ENCODE measurements at regions not wholly inside any gene's neighbourhood (a gene's known extent, or its start where the extent isn't known, plus 50 kb on each side); places are given as distances from the start of the nearest gene placed in this dataset.
"Not testable (repeated sequence)": the region's sequence is repeated elsewhere in the genome, so short reads cannot be mapped to it uniquely, and the experiment has no call there.

DNA sequence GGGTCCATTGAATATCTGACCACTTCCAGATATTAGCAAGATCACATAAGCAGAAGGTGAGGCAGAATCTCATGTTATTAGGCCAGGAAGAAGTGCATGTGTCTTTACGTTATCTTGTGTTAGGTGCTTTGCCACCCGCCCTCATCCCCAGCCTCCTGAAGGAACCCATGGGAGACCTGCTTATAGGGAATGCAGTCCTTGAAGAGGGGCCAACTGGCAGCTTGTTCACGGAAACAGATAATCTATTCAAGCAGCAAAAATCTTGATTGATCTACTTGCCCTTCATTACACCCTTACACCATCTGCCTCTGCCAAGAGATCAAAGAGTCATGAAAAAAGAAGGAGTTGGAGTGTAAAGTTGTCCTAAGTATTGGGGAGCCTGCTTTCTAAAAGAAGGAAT, 576.4 kb downstream of the HTR1B start:
- DNase-seq (ENCODE audit: missing footprints) (no peak), ATAC-seq (no peak)
- intact Hi-C loops (cut with DNase I): no loop called here

DNA sequence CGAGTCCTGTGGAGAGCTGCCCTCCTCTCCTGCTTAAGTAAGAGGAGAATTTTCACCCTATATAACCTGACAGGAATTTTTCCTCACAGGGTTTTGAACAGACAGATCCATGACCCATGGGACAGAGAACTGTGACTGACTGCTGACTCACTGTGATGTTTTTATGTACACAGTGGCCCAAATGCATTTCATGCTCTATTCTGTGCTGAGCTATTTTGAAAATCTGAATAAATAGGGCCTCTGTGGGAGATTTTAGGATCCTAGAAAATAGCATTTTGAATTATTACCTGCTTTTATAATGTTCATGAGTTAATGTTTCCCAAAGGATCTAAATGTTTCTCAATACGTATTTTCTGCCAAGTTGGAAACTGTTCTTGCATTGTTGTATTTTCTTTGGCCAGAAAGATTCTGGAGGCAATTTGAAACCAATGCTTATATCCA, 577.4 kb downstream of the HTR1B start:
- ATAC-seq (no peak), DNase-seq (ENCODE audit: missing footprints) (no peak)
- intact Hi-C loops (cut with DNase I): no loop called here

DNA sequence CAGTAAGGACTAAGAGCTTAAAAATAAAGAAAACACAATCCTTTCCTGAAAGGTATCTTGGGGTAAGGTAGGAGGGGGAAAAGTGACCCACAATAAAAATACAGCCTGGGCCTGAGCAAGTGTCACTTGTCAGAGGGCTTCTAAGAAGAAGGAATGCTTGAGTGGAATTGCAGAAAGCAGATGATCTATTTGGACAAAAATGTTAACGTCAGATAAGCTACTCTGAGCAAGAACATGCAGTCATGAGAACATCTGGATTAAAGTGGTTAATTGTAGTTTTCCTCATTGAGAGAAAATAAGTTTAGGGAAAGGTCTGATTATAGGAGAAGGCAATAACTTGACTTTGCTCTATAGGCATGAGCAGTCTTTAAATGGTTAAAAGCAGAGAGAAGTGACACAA, 581.9 kb downstream of the HTR1B start:
- intact Hi-C loops (cut with DNase I): no loop called here
- ATAC-seq: peak; percentile 26
- no peak for DNase-seq (ENCODE audit: missing footprints)

DNA sequence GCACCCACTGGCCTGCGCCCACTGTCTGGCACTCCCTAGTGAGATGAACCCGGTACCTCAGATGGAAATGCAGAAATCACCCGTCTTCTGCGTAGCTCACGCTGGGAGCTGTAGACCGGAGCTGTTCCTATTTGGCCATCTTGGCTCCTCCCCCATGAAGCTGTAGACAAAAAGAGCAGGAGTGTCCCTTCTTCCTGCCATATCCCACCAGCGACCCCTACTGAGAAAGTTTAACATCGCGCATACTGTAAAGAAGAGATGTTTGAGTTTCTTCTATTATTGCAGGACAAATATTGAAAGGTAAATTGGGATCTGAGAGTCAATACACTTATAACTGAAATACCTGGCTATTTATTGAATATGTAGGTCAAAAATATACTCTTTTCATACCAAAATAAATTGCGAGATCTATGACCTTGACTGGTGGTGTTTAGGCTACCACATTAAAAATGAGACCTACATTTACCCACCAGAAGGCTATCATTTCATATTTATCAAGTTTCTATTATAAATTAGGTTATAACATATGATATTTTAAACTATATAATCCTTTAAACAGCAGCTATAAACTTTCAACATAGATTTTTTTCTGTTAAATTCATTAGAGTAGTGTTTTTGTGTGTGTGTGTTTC, 586.3 kb downstream of the HTR1B start:
- ATAC-seq (peak; percentile 60), DNase-seq (ENCODE audit: missing footprints) (no peak)
- intact Hi-C loops (cut with DNase I): no loop called here

DNA sequence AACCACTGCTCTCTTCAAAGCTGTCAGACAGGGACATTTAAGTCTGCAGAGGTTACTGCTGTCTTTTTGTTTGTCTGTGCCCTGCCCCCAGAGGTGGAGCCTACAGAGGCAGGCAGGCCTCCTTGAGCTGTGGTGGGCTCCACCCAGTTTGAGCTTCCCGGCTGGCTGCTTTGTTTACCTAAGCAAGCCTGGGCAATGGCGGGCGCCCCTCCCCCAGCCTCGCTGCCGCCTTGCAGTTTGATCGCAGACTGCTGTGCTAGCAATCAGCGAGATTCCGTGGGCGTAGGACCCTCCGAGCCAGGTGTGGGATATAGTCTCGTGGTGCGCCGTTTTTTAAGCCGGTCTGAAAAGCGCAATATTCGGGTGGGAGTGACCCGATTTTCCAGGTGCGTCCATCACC, 586.9 kb downstream of the HTR1B start:
- DNase-seq (ENCODE audit: missing footprints); intact Hi-C loops (cut with DNase I): not testable (repeated sequence)

DNA sequence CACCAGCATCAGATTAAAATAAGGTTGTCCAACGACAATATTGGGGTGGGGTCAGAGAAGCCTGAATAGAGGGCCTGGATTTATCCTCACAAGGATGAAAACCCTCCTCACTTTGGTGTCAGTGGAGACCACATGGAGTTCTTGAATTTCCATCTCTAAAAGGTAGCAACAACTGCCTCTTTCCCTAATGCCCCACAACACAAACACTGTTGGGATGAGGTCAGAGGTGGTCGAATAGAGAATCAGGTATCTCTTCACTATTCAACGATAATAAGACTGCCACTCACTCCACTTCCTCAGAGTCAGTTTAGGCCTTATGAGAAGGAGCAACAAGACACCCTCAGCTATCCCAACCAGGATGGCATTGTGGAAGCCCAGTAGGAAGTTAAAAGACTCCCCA, 596.1 kb downstream of the HTR1B start:
- no peak for DNase-seq (ENCODE audit: missing footprints)
- ATAC-seq: no peak
- intact Hi-C loops (cut with DNase I): loop anchor here (10.0 kb wide), 2 partner anchors 588 to 932 kb away; no protein-coding TSS in a partner anchor

More for the DNA sequence above, 586.9 kb downstream of the HTR1B start:
- ATAC-seq: not testable (repeated sequence)

DNA sequence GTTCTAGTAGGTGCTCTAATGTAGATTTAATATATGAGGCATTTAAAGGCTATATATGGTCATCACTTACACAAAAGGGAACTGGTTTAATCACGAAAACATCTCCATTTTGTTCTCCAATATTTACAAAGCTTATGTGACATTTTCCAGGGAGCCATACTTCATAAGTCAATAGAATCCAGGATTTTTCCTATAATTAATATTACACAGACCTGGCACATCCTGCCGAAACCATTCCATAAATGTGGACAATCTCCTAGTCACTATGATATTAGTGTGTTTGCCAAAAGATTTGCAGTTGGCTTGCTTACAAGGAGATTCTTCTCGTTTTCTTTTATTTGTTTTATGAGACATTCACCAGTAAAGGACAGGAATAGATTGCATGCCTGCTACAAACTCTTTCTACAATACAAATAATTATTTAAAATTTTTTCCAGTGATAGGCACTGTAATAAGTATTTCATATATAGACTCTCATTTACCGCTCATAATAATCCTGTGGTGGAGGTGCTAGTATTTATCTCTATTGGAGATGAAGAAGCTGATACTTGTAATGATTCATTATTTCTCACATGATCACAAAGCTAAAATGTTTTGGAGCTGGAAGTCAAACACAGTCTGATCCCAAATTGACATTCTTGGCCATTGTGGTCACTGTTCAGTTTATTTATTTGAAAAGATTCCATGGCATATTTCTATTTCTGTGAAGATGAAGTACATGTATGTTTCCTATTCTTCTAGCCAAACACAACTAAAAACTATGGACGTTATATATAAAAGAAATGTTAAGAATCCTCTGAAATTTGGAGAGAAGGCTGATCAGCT, 597.0 kb downstream of the HTR1B start:
- DNase-seq (ENCODE audit: missing footprints): no peak
- intact Hi-C loops (cut with DNase I): loop anchor here (10.0 kb wide), 2 partner anchors 588 to 932 kb away; no protein-coding TSS in a partner anchor

DNA sequence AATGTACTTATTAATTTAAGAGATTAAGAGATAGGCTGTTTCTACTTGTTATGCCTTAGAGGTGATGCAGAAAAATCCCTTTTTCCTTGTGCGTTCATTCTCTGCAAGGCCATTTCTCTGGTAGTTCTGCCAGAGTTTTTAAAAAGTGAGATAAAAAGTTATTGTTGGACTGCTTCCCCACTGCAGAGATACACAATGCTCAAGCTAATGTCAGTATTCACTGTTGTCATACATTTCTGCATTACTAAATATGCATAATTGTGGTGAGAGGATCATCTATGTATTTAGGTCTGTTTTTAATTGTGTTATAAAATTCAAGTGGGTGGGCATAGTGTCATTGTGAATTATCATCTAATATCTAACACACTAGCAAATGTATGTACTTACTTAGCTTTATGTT, 600.4 kb downstream of the HTR1B start:
- intact Hi-C loops (cut with DNase I): loop anchor here (5.0 to 10.0 kb wide), 3 partner anchors 181 to 928 kb away; no protein-coding TSS in a partner anchor
- no peak for DNase-seq (ENCODE audit: missing footprints)
- no peak for ATAC-seq

More for the DNA sequence above, 597.0 kb downstream of the HTR1B start:
- ATAC-seq: no peak

DNA sequence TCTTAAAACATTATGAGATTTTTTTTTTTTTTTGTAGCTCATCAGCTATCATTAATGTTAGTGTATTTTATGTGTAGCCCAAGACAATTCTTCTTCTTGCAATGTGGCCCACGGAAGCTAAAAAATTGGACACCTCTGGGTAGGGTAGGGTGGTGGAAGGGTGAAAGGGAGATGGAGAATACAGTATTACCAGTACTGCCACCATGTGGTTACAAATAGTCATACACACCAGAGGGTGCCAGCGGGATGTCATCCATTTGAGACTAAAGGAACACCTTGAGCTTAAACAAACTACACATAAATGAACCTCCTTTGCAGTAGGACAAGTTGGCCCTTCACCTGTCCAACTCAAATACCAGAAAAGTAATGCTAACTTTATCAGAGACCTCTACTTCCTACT, 601.9 kb downstream of the HTR1B start:
- intact Hi-C loops (cut with DNase I): loop anchor here (5.0 to 10.0 kb wide), 3 partner anchors 179 to 927 kb away; no protein-coding TSS in a partner anchor
- no peak for DNase-seq (ENCODE audit: missing footprints)
- ATAC-seq: no peak

DNA sequence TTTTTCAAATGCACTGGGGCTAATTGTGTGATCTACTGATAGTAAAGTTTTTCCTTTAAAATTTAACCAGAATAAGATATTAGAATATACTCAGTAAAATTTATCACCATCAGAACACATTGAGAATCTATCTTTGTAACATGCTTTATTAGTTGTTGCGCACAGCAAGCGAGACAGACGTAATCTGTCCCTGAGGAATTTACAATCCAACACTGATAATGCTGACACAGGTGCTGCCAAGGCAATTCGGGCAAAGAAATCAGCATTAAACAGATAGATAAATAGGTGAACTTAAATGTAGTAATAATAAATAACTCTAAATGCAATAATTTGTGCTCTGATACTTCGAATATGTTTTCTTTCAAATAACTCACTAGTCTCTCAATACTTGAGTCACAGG, 607.2 kb downstream of the HTR1B start:
- DNase-seq (ENCODE audit: missing footprints) (no peak), ATAC-seq (no peak)
- intact Hi-C loops (cut with DNase I): no loop called here

DNA sequence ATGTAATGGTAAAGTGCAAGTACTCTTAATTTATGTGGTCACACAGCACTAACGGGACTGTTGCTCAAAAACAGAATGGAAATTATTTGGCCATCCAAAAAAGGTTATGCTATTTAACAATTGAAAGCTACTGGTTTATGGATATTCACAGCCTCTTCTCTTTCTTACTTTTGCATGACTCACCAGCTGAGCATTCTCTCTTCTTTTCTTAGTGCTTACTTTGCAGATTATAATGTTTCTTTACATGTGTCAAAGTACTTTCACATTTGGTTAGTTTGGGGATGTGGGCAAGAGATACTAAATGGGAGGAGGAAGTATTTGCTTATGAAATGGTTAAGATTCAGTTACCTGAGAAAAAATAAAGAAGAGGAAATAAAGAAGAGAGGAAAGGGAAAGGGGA, 610.5 kb downstream of the HTR1B start:
- intact Hi-C loops (cut with DNase I): no loop called here

DNA sequence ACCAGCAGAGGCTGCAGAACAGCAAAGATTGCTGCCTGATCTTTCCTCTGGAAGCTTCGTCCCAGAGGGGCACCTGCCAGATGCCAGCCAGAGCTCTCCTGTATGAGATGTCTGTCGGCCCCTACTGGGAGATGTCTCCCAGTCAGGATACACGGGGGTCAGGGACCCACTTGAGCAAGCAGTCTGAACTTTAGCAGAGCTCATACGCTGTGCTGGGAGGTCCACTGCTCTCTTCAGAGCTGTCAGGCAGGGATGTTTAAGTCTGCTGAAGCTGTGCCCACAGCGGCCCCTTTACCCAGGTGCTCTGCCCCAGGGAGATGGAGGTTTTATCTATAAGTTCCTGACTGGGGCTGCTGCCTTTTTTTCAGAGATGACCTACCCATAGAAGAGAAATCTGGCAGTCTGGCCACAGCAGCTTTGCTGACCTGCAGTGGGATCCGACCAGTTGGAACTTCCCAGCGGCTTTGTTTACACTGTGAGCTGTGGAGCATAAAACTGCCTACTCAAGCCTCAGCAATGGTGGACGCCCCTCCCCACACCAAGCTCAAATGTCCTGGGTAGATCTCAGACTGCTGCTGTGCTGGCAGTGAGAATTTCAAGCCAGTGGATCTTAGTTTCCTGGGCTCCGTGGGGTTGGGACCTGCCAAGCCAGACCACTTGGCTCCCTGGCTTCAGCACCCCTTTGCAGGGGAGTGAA, 613.9 kb downstream of the HTR1B start:
- ATAC-seq; DNase-seq (ENCODE audit: missing footprints); intact Hi-C loops (cut with DNase I): not testable (repeated sequence)

More for the DNA sequence above, 610.5 kb downstream of the HTR1B start:
- no peak for DNase-seq (ENCODE audit: missing footprints)
- ATAC-seq: no peak

DNA sequence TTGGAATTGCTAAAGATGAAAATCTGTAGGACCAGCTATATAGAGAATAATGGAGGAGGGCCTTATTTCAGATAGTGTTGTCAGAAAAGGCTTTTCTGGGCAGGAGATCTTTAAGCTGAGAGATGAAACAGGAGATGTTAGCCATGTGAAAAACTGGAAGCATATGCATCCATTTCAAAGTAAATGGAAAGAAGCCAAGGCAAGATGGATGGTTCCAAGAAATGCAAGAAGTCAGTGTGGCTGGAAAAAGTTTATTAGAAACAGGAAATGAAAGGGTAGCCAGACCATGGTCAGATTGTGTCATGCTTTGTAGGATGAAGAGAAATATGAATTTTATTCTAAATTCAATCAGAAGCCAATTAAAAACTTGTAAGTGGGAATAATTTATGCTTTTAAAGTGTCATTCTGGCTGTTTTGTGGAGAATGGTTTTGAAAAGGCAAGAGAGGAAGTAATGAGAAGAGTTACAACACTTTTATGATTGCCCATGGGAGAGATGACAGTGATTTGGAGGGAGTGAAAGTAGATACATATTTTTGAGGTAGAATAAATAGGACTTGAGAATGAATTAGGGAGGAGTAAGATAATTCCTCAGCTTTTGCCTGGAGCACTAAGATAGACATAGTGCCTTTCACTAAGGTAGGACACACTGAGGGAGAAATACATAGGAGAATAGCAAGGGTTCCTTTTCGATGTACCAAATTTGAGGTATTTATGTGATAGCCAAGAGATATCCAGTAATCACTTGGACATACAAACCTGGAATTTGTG, 620.1 kb downstream of the HTR1B start:
- DNase-seq (ENCODE audit: missing footprints) (no peak), ATAC-seq (no peak)

DNA sequence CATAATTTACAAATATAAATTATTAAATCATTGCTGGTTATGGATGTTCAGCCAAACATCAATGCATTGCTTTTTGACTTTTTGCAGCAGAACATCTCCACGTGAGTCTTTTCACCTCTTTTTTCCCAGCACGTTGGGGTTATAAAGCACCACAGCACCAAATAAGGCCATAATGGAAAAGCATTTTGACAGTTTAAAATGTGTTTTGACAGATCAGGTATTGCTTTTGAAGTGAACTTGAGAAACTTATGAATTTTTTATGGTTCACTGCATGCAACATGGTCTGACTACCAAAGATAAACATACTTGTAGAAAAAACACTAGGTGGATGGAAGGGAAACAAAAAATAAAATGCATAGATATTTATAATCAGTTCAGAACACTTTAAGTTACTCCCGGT, 622.4 kb downstream of the HTR1B start:
- DNase-seq (ENCODE audit: missing footprints) (no peak), ATAC-seq (no peak)
- intact Hi-C loops (cut with DNase I): no loop called here

More for the DNA sequence above, 620.1 kb downstream of the HTR1B start:
- intact Hi-C loops (cut with DNase I): no loop called here

DNA sequence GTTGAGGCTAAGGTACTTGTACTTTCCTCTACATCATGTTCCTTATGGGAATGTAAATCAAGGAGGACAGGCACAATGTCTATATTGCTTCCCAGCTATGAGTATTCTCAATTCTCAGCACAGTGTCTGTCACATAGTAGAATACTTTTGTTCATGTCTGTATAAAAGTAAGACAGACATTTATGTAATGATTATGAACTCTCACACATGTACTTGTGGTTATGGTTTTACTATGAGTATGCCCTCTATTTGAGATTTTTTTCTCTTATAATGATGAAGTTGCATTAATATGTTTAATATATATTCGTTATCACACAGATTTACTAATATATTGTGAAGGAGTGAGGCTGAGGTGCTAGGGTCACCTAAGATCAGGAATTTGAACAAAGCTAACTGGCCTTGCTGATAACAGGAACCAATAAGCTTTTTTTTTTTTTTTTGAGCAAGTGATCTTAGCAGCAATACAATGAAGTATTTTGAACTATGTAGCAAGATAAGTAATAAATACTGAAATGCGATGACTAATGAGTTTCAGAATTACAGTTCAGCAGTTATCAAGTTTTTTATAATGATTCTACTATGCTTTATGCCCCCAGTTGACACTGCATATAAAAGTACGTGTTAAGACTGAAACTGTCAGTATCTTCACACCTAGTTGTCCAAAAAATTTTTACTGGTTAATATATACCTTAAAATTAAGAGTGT, 623.1 kb downstream of the HTR1B start:
- intact Hi-C loops (cut with DNase I): no loop called here
- ATAC-seq (no peak), DNase-seq (ENCODE audit: missing footprints) (no peak)

DNA sequence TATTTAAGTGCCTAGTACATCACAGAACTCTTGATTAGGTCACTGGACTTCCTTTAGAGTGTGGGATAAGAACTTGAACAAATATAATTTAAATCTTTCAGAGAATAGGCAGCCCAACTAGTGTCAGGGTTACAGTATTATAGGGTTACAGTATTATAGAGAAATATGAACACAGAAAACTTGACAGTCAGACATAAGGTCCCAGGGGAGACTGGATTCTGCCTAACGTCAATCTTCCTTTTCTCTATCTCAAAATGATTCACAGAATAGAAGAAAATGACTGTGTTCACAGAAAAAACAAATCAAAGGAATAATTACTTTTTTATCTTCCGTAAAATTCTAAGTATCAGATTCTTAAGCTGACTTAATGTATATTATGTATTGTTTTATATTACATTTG, 623.8 kb downstream of the HTR1B start:
- no peak for ATAC-seq
- intact Hi-C loops (cut with DNase I): loop anchor here (5.0 kb wide), 1 partner anchor 498 kb away; no protein-coding TSS in a partner anchor

DNA sequence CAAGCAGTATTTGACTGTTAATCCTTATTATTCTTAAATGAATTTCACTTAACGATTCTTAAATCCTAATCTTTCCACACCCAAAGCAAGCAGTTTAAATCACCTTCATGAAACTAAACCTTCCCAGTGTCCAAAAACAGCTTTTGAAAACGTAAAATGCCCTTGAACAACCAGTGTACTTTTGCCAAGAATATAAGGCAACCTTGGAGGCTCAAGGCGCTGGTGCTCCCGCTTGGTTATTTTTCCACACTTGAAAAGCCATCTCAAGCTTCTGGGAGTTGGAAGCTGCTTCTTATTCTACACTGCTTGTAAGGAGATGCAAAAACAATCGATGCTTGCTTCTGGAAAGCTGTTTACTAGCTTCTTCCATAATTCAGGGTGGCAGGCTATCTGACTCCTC, 625.7 kb downstream of the HTR1B start:
- no peak for DNase-seq (ENCODE audit: missing footprints)
- intact Hi-C loops (cut with DNase I): loop anchor here (5.0 kb wide), 1 partner anchor 500 kb away; no protein-coding TSS in a partner anchor
- ATAC-seq: no peak

More for the DNA sequence above, 623.8 kb downstream of the HTR1B start:
- DNase-seq (ENCODE audit: missing footprints): no peak

DNA sequence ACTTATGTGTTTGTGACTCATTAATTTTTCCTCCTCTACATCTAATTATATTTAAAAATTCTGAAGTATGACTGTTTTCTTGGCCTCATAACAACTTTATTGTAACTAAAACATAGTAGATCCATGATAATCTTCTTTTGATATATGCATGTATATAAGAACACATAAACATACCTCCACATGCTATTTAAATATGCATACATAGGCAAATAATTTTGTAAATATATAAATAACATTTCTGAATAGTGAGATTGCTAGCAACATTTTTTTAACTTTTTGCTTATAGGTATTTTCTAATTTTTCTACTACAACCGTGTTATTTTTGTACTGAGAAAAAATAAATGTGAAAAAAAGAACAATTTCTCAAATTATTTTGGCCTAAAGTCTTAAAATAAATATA, 627.6 kb downstream of the HTR1B start:
- DNase-seq (ENCODE audit: missing footprints): no peak
- intact Hi-C loops (cut with DNase I): loop anchor here (5.0 kb wide), 1 partner anchor 502 kb away; no protein-coding TSS in a partner anchor
- no peak for ATAC-seq

Data from Right ventricle myocardium inferior (tissue), 1 donor.